ENCODE measurements at regions not wholly inside any gene's neighbourhood (a gene's known extent, or its start where the extent isn't known, plus 50 kb on each side); places are given as distances from the start of the nearest gene placed in this dataset.
"Not testable (repeated sequence)": the region's sequence is repeated elsewhere in the genome, so short reads cannot be mapped to it uniquely, and the experiment has no call there.

- TF ChIP-seq EP300, CTCF (IDR thresholded peaks at IDR 0.05): not testable (repeated sequence)
Measured at GRCh38 chr1:83468336-83468735, 530.6 kb downstream of the TTLL7 start.
